GM23338 (cell line): ENCODE measurements at regions not wholly inside any gene's neighbourhood (a gene's known extent, or its start where the extent isn't known, plus 50 kb on each side); places are given as distances from the start of the nearest gene placed in this dataset.

Source experiments
- ATAC-seq: fragments of 200-7000 bp; cut with Tn5 transposase; 3 replicates; pipeline ENCODE4 v1.9.1; 2020
- DNase-seq: peaks from one replicate; pipeline ENCODE4 v3.0.0-alpha.2; 2015; ENCODE audit warnings: low spot score
- H2AFZ ChIP-seq: fragments of 200-600 bp; sonication (generic); 2 replicates; pipeline ENCODE4 v1.8.0; 2016; ENCODE audit warnings: antibody characterized with exemption, mild to moderate bottlenecking, moderate library complexity
- H3F3A ChIP-seq: fragments of 200-600 bp; sonication (generic); replicated peaks from 2 replicates; pipeline ENCODE4 v1.8.0; 2017; ENCODE audit warnings: antibody characterized with exemption, mixed run types, low read depth
- H3K27ac ChIP-seq: fragments of 200-600 bp; sonication (generic); 2 replicates; pipeline ENCODE4 v1.6.1; 2016; ENCODE audit warnings: low read depth
- H3K27me3 ChIP-seq: fragments of 200-600 bp; sonication (generic); 2 replicates; pipeline ENCODE4 v1.8.0; 2016; ENCODE audit warnings: mild to moderate bottlenecking, mixed run types, moderate library complexity; ENCODE audit not compliant: insufficient read depth
- H3K36me3 ChIP-seq: fragments of 200-600 bp; sonication (generic); 2 replicates; pipeline ENCODE4 v1.8.0; 2016; ENCODE audit warnings: mild to moderate bottlenecking; ENCODE audit not compliant: insufficient read depth
- H3K4me1 ChIP-seq: fragments of 200-600 bp; sonication (generic); 2 replicates; pipeline ENCODE4 v1.8.0; 2016; ENCODE audit warnings: mild to moderate bottlenecking, moderate library complexity; ENCODE audit not compliant: insufficient read depth
- H3K4me2 ChIP-seq: fragments of 200-600 bp; sonication (generic); 2 replicates; pipeline ENCODE4 v1.7.1; 2017; ENCODE audit warnings: mixed run types
- H3K4me3 ChIP-seq: fragments of 200-600 bp; sonication (generic); 2 replicates; pipeline ENCODE4 v1.6.1; 2016; ENCODE audit warnings: mixed run types
- H3K79me2 ChIP-seq: fragments of 200-600 bp; sonication (generic); replicated peaks from 2 replicates; pipeline ENCODE4 v1.8.0; 2017; ENCODE audit warnings: mild to moderate bottlenecking; ENCODE audit not compliant: insufficient read depth
- H3K9me2 ChIP-seq: fragments of 200-600 bp; sonication (generic); 2 replicates; pipeline ENCODE4 v1.8.0; 2017; ENCODE audit not compliant: insufficient read depth
- H4K20me1 ChIP-seq: fragments of 200-600 bp; sonication (generic); replicated peaks from 2 replicates; pipeline ENCODE4 v1.8.0; 2017; ENCODE audit warnings: mild to moderate bottlenecking; ENCODE audit not compliant: insufficient read depth
- H3K27ac Mint-ChIP-seq: 2 replicates; pipeline ENCODE4 v1.8.0; 2020; ENCODE audit warnings: inconsistent platforms, mild to moderate bottlenecking, moderate library complexity, mixed read lengths
- H3K27me3 Mint-ChIP-seq: 3 replicates; pipeline ENCODE4 v1.8.0; 2022; ENCODE audit warnings: low read depth, mild to moderate bottlenecking, moderate library complexity, mixed read lengths, inconsistent platforms; ENCODE audit not compliant: insufficient read depth, poor library complexity
- H3K36me3 Mint-ChIP-seq: 3 replicates; pipeline ENCODE4 v1.8.0; 2021; ENCODE audit warnings: low read depth, mild to moderate bottlenecking, inconsistent platforms, moderate library complexity, mixed read lengths
- H3K4me1 Mint-ChIP-seq: 3 replicates; pipeline ENCODE4 v1.8.0; 2020; ENCODE audit warnings: mild to moderate bottlenecking, inconsistent platforms, mixed read lengths
- H3K4me3 Mint-ChIP-seq: 3 replicates; pipeline ENCODE4 v1.8.0; 2021; ENCODE audit warnings: moderate library complexity, mild to moderate bottlenecking, inconsistent platforms, mixed read lengths
- H3K9me3 Mint-ChIP-seq: 3 replicates; pipeline ENCODE4 v1.8.0; 2020; ENCODE audit warnings: moderate library complexity, mild to moderate bottlenecking, inconsistent platforms, mixed read lengths
- CREB1 ChIP-seq: fragments of 250-450 bp; sonication (Bioruptor Pico); IDR thresholded peaks from 2 replicates; pipeline ENCODE4 v1.5.0; 2020; ENCODE audit warnings: low read depth, mild to moderate bottlenecking, moderate library complexity
- ETS1 ChIP-seq: IDR thresholded peaks from 2 replicates; pipeline ENCODE4 v1.6.1; 2016; ENCODE audit warnings: antibody characterized with exemption
- EZH2 ChIP-seq: fragments of 200-600 bp; sonication (generic); IDR thresholded peaks from one replicate; pipeline ENCODE4 v1.8.0; 2017; ENCODE audit warnings: antibody characterized with exemption, mild to moderate bottlenecking, low read depth; ENCODE audit not compliant: unreplicated experiment
- EZH2phosphoT487 ChIP-seq: fragments of 200-600 bp; sonication (generic); IDR thresholded peaks from one replicate; pipeline ENCODE4 v1.8.1; 2018; ENCODE audit warnings: antibody characterized with exemption; ENCODE audit not compliant: unreplicated experiment
- JUNB ChIP-seq: IDR thresholded peaks from one replicate; pipeline ENCODE4 v1.6.1; 2016; ENCODE audit warnings: antibody characterized with exemption; ENCODE audit not compliant: unreplicated experiment
- NANOG ChIP-seq: IDR thresholded peaks from 2 replicates; pipeline ENCODE4 v1.6.1; 2016; ENCODE audit warnings: antibody characterized with exemption, borderline replicate concordance
- POLR2AphosphoS5 ChIP-seq: IDR thresholded peaks from 2 replicates; pipeline ENCODE4 v1.6.1; 2016; ENCODE audit warnings: antibody characterized with exemption, low read depth
- STAT1 ChIP-seq: IDR thresholded peaks from one replicate; pipeline ENCODE4 v1.6.1; 2016; ENCODE audit warnings: antibody characterized with exemption; ENCODE audit not compliant: unreplicated experiment
- ZNF114 ChIP-seq: fragments of 250-450 bp; sonication (Bioruptor Pico); IDR thresholded peaks from 2 replicates; pipeline ENCODE4 v1.5.0; 2020; ENCODE audit warnings: mild to moderate bottlenecking, moderate library complexity
- ZNF331 ChIP-seq: fragments of 250-450 bp; sonication (Bioruptor Pico); IDR thresholded peaks from 2 replicates; pipeline ENCODE4 v1.5.0; 2020; ENCODE audit warnings: low read depth, mild to moderate bottlenecking, moderate library complexity
- ZNF462 ChIP-seq: fragments of 250-450 bp; sonication (Bioruptor Pico); IDR thresholded peaks from 2 replicates; pipeline ENCODE4 v1.5.0; 2020; ENCODE audit warnings: mild to moderate bottlenecking, moderate library complexity

GRCh38 chr2:159867567-159868361, 69.8 kb upstream of the CD302 start:
- H3K36me3 Mint-ChIP-seq, result peaks cover 3% of the 10 kb centered on the region; the same call in 1 of the 3 replicates
- no peak for ATAC-seq
- no peak overlapping the region for H3K27ac Mint-ChIP-seq
- Histone ChIP-seq H3K27ac (no peak overlapping the region), H4K20me1 (no peaks in the 10 kb centered on the region), H2AFZ (no peak overlapping the region), H3K9me2 (no peaks in the 10 kb centered on the region), H3K79me2 (no peaks in the 10 kb centered on the region), H3K4me2 (no peak overlapping the region), H3K4me1 (no peaks in the 10 kb centered on the region), H3K36me3 (no peaks in the 10 kb centered on the region), H3F3A (0 out of 2 replicates have a peak, but pooled peaks cover 3% of the 10 kb centered on the region), H3K4me3 (no peak overlapping the region), H3K27me3 (no peaks in the 10 kb centered on the region)
- no peaks in the 10 kb centered on the region for H3K4me1 Mint-ChIP-seq
- H3K9me3 Mint-ChIP-seq, result no peaks in the 10 kb centered on the region
- DNase-seq, result no peak
- no peak for TF ChIP-seq ZNF114 (CRISPR knock-in tag)
- no peak for TF ChIP-seq POLR2AphosphoS5
- TF ChIP-seq STAT1, result no peak
- no peak for TF ChIP-seq ETS1
- TF ChIP-seq NANOG, result no peak
- no peak for TF ChIP-seq JUNB
- H3K27me3 Mint-ChIP-seq, result no peaks in the 10 kb centered on the region
- H3K4me3 Mint-ChIP-seq, result no peak overlapping the region

- DNase-seq, result no peak
- no peaks in the 10 kb centered on the region for H3K9me3 Mint-ChIP-seq
- H3K9me2 ChIP-seq, result no peaks in the 10 kb centered on the region
- no peak overlapping the region for H3K4me3 Mint-ChIP-seq
- H3F3A ChIP-seq, result no peaks in the 10 kb centered on the region
- H3K4me1 Mint-ChIP-seq, result no peaks in the 10 kb centered on the region
- peaks cover 3% of the 10 kb centered on the region; the same call in 1 of the 3 replicates for H3K36me3 Mint-ChIP-seq
- no peaks in the 10 kb centered on the region for H4K20me1 ChIP-seq
- H3K27ac ChIP-seq, result no peak overlapping the region
- H3K4me3 ChIP-seq, result no peak overlapping the region
- H3K36me3 ChIP-seq, result no peaks in the 10 kb centered on the region
- H2AFZ ChIP-seq, result no peak overlapping the region
- H3K4me1 ChIP-seq, result no peaks in the 10 kb centered on the region
- no peaks in the 10 kb centered on the region for H3K79me2 ChIP-seq
- ATAC-seq, result no peak
- no peaks in the 10 kb centered on the region for H3K27me3 ChIP-seq
- no peak overlapping the region for H3K27ac Mint-ChIP-seq
- H3K4me2 ChIP-seq, result no peak overlapping the region
- H3K27me3 Mint-ChIP-seq, result no peaks in the 10 kb centered on the region
- TF ChIP-seq ZNF331 (CRISPR knock-in tag) (no peak), ZNF462 (no peak), EZH2 (no peak), ZNF114 (CRISPR knock-in tag) (no peak), EZH2phosphoT487 (no peak), CREB1 (CRISPR knock-in tag) (no peak), STAT1 (no peak), POLR2AphosphoS5 (no peak), ETS1 (no peak), NANOG (no peak)
These were observed 65.6 kb upstream of the CD302 start for GRCh38 chr2:159863526-159864160.
